ENCODE measurements at regions not wholly inside any gene's neighbourhood (a gene's known extent, or its start where the extent isn't known, plus 50 kb on each side); places are given as distances from the start of the nearest gene placed in this dataset.
A peak's percentile ranks its signal among the peaks of the same experiment; 100 is the strongest.
"Not testable (repeated sequence)": the region's sequence is repeated elsewhere in the genome, so short reads cannot be mapped to it uniquely, and the experiment has no call there.

DNA sequence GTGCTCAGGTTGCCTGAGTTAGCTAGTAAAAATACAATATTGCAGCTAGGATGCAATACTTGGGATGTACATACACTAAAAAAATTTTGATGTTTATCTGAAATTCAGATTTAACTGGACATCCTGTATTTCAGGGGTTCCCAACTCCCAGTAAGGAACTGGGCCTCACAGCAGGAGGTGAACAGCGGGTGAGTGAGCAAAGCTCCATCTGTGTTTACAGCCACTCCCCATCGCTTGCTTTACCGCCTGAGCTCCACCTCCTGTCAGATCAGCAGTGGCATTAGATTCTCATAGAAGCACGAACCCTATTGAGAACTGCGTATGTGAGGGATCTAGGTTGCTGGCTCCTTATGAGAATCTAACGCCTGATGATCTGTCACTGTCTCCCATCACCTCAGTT is 285.1 kb upstream of the PROK2 start:
- peak; percentile 83 for DNase-seq (ENCODE audit: low read depth)
- no peak overlapping the region for H3K4me3 ChIP-seq (ENCODE audit: low read depth, low read length)
- TF ChIP-seq, protein P1, sequence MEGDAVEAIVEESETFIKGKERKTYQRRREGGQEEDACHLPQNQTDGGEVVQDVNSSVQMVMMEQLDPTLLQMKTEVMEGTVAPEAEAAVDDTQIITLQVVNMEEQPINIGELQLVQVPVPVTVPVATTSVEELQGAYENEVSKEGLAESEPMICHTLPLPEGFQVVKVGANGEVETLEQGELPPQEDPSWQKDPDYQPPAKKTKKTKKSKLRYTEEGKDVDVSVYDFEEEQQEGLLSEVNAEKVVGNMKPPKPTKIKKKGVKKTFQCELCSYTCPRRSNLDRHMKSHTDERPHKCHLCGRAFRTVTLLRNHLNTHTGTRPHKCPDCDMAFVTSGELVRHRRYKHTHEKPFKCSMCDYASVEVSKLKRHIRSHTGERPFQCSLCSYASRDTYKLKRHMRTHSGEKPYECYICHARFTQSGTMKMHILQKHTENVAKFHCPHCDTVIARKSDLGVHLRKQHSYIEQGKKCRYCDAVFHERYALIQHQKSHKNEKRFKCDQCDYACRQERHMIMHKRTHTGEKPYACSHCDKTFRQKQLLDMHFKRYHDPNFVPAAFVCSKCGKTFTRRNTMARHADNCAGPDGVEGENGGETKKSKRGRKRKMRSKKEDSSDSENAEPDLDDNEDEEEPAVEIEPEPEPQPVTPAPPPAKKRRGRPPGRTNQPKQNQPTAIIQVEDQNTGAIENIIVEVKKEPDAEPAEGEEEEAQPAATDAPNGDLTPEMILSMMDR (conservative IDR thresholded peaks at IDR 0.05; ENCODE audit: low read depth, low read length): no peak

DNA sequence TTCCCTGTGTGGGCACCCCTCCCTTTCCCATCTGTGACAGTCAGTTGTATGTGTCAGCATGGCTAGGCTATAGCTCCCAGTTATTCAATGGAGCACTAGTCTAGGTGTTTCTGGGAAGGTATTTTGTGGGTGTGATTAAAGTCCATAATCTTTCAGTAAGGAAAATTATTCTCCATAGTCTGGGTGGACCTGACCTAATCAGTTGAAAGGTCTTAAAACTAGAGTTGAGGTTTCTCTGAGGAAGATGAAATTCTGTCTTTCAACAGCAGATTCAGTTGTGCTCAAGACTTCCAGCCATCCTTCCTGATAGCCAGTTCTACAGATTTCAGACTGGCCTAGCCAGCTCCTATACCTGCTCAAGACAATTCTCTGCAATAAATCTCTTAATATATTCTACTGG is 284.6 kb upstream of the PROK2 start:
- TF ChIP-seq, protein P1 (conservative IDR thresholded peaks at IDR 0.05; ENCODE audit: low read depth, low read length): no peak
- no peak for DNase-seq (ENCODE audit: low read depth)
- H3K4me3 ChIP-seq (ENCODE audit: low read depth, low read length): no peak overlapping the region

DNA sequence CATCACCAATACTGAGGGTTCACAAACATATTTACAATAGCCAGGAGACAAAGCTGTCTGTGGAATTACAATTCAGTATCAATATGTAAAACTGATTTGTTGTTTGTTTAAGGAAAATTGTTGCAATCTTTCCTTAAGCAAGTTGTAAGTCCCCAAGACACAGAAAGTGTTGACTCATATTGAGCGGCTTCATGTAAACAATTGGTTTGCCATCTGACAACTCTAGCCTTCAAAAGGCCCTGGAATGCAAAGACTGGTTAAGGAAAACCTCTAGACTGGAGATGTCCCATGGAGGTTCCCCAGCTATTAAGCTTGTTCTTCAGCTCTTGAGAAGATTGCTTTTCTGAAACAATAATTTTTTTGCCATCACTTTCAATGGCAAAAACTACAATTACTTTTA is 283.7 kb upstream of the PROK2 start:
- TF ChIP-seq, protein P1 (conservative IDR thresholded peaks at IDR 0.05; ENCODE audit: low read depth, low read length): no peak
- H3K4me3 ChIP-seq (ENCODE audit: low read depth, low read length): no peak overlapping the region
- DNase-seq (ENCODE audit: low read depth): peak; percentile 62

DNA sequence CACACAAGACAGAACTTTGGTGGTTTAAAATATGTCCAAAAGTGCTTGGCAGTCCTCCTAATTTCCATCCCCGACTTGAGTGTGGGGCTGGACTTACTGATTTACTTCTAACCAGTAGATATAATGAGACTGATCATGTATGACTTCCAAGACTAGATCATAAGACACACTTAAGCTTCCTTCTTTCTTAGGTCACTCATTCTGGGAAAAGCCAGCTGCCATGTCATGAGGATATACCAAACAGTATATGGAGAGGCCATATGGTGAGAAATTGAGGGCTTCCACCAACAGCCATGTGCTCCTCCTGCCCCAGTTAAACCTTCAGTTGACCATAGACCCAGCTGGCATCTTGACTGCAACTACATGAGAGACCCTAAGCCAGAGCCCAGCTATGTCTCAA is 282.8 kb upstream of the PROK2 start:
- no peak for DNase-seq (ENCODE audit: low read depth)
- TF ChIP-seq, protein P1 (conservative IDR thresholded peaks at IDR 0.05; ENCODE audit: low read depth, low read length): no peak
- no peak overlapping the region for H3K4me3 ChIP-seq (ENCODE audit: low read depth, low read length)

DNA sequence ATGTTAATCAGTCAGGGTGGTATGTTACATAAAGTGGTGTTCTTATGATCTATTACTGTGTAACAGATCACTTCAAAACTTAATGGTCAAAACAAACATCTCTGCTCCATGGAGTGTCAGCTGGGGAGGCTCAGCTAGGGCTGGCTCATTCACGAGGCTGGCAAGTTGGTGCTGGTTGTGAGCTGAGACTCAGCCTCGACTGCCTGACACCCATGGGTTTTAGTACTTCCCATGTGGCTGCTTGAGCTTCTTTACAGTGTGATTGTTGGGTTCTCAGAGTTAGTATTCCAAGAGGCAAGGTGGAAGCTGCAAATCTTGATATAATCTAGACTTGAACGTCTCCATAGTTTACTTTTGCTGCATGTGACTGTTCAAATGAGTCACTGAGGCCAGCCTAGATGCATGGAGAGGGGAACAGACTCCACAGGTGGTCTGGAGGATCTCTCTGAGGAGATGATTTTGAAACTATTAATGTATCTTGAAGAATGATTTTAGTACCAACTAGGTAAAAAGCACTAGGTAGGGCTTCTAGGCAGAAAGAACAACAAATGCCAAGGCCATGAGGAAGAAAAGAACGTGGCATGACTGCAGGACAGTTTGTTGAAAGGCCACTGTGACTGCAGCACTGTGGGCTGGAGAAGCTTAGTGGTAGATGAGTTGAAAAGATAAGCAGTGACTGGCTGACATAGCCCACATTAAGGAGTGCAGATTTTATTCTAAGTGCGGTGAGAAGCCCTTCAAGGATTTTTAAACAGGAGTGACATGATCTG is 281.1 kb upstream of the PROK2 start:
- peak; percentile 60 for DNase-seq (ENCODE audit: low read depth)
- no peak overlapping the region for H3K4me3 ChIP-seq (ENCODE audit: low read depth, low read length)
- TF ChIP-seq, protein P1 (conservative IDR thresholded peaks at IDR 0.05; ENCODE audit: low read depth, low read length): no peak

DNA sequence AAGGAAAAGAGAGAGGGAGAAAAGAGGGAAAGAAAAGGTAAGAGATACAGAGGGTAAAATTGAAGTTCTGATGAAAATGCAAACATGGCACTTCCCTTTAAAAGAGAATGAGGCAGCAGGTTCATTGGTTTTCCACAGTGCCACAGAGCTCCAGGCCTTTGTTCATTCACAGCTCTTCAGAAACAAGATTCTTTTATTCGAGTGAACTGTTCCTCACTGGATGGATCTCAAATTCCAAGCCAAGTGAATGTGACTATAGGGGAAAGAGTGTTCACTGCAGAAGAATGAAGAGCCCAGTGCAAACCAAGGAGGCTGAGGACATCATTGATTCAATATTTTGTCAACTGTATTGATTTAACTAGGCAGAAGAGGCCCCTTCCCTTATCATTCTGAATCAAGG is 280.3 kb upstream of the PROK2 start:
- TF ChIP-seq, protein P1 (conservative IDR thresholded peaks at IDR 0.05; ENCODE audit: low read depth, low read length): no peak

DNA sequence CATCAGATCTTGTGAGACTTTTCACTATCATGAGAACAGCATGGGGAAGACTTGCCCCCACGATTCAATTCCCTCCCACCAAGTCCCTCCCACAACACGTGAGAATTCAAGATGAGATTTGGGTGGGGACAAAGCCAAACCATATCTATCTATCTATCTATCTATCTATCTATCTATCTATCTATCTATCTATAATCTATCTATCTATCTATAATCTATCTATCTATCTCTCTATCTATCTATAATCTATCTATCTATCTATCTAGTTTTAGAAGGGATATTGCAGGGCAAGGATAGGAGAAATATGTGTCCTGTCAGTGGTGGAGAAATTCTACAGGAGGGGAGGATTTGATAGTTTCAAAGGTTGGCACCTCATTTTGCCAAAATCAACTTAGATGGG is 279.8 kb upstream of the PROK2 start:
- DNase-seq (ENCODE audit: low read depth); H3K4me3 ChIP-seq (ENCODE audit: low read depth, low read length): not testable (repeated sequence)

More for the DNA sequence above, 280.3 kb upstream of the PROK2 start:
- DNase-seq (ENCODE audit: low read depth): no peak
- H3K4me3 ChIP-seq (ENCODE audit: low read depth, low read length): no peak overlapping the region

All from choroid plexus epithelial cell (primary cell).